ENCODE measurements at regions not wholly inside any gene's neighbourhood (a gene's known extent, or its start where the extent isn't known, plus 50 kb on each side); places are given as distances from the start of the nearest gene placed in this dataset.
A peak's percentile ranks its signal among the peaks of the same experiment; 100 is the strongest.

DNA sequence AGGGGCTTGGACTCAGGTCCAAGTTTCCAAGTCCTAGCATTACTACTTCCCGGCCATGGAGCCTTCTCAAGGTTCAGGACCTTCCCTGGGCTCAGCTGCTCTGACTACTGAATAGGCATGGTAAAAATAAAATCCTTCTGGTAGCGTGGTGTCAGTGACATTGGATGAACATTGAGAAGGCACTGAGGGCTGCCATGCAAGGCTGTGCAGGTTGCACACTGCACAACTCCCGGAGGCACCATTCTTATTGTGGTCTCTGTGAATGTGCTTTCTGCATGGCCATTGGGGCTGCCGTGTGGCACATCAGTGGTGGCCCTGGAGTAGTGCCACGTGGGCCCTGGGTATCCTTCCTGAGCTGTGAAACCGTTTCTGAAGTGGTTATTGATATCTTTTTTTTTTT, 250.2 kb upstream of the CIBAR2 start:
- DNase-seq (ENCODE audit: low spot score) = no peak

DNA sequence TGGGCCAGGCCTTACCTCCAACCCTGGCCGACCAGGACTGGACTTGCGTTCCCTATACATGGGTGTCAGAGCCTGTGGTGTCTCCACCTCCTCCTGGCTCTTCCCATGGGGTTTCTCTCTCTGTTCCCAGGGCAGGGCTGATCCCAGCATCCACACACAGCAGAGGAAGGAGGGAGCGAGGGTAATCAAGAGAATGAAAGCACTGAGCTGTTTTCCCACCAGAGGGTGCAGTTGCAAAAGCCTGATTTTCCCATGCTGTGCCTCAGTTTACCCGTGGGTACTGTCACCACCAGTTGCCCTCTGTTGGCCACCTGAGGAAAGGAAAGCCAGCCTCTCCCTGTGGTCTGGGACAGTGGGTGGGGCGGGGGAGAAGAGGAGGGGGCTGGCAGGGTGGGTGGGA, 249.7 kb upstream of the GSE1 start:
- DNase-seq (ENCODE audit: low spot score) = no peak

- no peak for DNase-seq (ENCODE audit: low spot score)
Measured at GRCh38 chr16:85363881-85364280, 249.2 kb upstream of the GSE1 start.

DNA sequence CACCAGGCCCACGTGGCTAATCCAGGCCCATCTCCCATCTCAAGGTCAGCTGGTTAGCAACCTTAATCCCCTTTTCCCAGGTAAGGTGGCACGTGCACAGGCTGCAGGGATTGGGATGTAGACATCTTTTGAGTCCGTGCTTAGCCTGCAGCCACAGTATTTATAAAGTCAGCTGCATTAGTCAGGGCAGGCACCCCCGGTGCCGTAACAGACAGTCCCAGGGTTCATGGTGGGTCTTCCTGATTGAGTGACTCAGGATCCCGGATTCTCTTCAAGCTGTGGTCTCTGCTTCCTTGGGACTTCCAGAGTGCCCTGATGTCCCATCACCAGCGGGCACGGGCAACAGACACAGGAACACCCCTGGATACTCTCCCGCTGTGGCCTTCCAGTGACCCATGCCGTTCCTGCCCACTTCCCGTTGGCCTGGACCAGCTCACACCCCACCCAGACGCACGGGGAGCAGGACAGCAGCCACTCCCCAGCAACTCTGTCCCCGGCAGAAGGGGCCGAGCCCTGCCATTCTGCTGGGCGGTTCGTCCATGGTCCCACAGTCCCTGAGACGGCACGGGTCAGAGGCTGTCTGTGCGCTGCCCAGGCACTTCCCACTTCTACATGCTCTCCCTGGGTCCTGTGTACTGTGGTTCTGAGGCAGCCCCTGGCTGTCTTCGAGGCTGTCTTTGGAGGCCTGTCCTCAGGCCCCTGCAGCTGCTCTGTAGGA, 248.6 kb upstream of the GSE1 start:
- no peak for DNase-seq (ENCODE audit: low spot score)

GRCh38 chr16:85365120-85365519, 248.0 kb upstream of the GSE1 start:
- DNase-seq (ENCODE audit: low spot score) = no peak

GRCh38 chr16:85366031-85366763, 246.9 kb upstream of the GSE1 start:
- DNase-seq (ENCODE audit: low spot score) = no peak

- no peak for DNase-seq (ENCODE audit: low spot score)
Measured at GRCh38 chr16:85367485-85367884, 245.6 kb upstream of the GSE1 start.

DNA sequence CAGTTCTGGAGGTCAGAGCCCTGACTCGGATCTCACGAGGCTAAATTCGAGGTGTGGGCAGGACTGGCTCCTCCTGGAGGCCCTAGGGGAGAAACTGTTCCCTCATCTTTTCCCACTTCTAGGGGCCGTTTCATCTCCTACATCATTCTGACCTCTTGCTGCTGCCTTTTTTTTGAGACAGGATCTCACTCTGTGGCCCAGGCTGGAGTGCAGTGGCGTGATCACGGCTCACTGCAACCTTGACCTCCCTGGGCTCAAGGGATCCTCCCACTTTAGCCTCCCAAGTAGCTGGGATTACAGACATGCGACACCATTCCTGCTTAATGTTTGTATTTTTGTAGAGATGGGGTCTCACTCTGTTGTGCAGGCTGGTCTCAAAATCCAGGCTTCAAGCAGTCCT, 244.1 kb upstream of the GSE1 start:
- DNase-seq (ENCODE audit: low spot score) = no peak

GRCh38 chr16:85369741-85370528, 243.2 kb upstream of the GSE1 start:
- peak; percentile 35 for DNase-seq (ENCODE audit: low spot score)

- no peak for DNase-seq (ENCODE audit: low spot score)
Measured at GRCh38 chr16:85370543-85370880, 242.6 kb upstream of the GSE1 start.

DNA sequence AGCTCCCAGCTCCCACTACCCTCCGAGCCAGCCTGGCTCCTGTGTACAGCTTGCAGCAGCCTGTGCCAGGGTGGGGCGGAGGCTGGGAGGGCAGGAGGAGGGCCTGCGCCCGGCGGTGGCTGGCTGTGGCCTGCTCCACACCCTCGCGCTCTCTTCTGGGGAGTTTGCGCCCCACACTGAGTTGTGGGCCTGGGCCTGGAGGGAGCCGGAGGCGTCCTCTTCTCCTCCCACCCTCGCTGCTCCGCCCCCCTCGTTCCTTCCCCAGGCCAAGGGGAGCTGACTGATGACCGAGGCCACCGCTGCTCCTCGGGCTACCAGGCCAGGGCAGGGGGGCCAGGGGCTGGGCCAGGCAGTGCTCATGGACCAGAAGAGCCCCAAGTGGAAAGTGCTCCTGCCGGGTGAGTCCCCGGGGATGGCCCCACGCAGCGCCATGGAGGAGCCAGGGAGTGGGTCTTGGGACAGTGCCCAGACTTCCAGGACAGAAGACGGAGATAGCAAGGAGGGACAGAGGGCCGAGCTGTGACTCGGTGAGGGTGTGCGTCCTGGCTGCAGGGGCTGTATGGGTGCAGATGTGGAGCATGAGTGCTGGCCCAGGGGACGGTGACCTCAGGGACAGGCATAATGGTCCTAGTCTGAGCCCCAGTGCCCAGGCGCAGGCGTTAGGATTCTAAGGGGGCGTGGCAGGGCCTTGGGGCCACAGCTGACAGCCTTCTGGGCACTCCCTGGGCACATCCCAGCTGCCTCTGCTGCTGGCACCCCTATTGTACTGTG, 242.1 kb upstream of the GSE1 start:
- no peak for DNase-seq (ENCODE audit: low spot score)

- DNase-seq (ENCODE audit: low spot score) = no peak
Measured at GRCh38 chr16:85371948-85372347, 241.2 kb upstream of the GSE1 start.

GRCh38 chr16:85372627-85373372, 240.3 kb upstream of the GSE1 start:
- DNase-seq (ENCODE audit: low spot score) = peak; percentile 88

- no peak for DNase-seq (ENCODE audit: low spot score)
Measured at GRCh38 chr16:85373741-85374570, 239.2 kb upstream of the GSE1 start.

DNA sequence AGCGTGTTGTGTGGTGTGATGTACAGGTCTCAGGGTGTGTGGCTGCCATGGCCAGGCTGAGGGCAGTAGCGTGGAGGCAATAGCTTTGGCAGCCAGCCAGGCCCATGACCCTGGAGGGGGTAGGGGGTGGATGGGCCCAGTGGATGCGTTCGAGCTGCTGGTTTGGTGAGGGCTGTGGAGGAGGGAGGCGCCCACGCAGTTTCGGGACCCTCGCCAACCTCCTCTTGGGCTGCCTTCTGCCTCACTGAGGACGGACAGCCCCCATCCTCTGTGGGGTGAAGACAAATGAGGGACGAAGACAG, 238.6 kb upstream of the GSE1 start:
- no peak for DNase-seq (ENCODE audit: low spot score)

GRCh38 chr16:85375282-85375681, 237.8 kb upstream of the GSE1 start:
- no peak for DNase-seq (ENCODE audit: low spot score)

- no peak for DNase-seq (ENCODE audit: low spot score)
Measured at GRCh38 chr16:85376292-85377095, 236.6 kb upstream of the GSE1 start.

- DNase-seq (ENCODE audit: low spot score) = no peak
Measured at GRCh38 chr16:85377388-85378144, 235.6 kb upstream of the GSE1 start.

All from kidney tubule cell (primary cell).